ENCODE measurements at regions not wholly inside any gene's neighbourhood (a gene's known extent, or its start where the extent isn't known, plus 50 kb on each side); places are given as distances from the start of the nearest gene placed in this dataset.

DNA sequence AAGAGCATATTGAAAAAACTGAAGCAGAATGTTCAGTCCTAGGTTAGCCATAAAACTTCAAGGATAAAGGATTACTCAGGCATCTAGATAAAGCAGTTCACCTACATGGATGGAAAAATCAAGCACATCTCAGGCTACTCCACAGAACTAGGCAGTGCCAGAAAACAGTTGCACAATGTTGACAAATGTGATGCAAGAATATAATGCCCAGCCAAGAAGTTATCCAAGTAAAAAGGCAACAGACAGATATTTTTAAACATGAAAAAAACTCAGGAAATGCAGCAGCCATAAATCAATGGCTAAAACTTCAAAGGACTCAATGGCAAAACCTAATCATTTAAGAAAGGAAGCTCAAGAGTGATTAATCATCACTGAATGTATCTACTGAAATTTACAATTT, 456.0 kb upstream of the FAM241A start:
- TF ChIP-seq, protein P1, sequence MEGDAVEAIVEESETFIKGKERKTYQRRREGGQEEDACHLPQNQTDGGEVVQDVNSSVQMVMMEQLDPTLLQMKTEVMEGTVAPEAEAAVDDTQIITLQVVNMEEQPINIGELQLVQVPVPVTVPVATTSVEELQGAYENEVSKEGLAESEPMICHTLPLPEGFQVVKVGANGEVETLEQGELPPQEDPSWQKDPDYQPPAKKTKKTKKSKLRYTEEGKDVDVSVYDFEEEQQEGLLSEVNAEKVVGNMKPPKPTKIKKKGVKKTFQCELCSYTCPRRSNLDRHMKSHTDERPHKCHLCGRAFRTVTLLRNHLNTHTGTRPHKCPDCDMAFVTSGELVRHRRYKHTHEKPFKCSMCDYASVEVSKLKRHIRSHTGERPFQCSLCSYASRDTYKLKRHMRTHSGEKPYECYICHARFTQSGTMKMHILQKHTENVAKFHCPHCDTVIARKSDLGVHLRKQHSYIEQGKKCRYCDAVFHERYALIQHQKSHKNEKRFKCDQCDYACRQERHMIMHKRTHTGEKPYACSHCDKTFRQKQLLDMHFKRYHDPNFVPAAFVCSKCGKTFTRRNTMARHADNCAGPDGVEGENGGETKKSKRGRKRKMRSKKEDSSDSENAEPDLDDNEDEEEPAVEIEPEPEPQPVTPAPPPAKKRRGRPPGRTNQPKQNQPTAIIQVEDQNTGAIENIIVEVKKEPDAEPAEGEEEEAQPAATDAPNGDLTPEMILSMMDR (IDR thresholded peaks at IDR 0.05): no peak
- no peak for TF ChIP-seq EP300 (IDR thresholded peaks at IDR 0.05)

Data from suprapubic skin (tissue), 3 donors.